GM19025 (cell line): ENCODE measurements at regions not wholly inside any gene's neighbourhood (a gene's known extent, or its start where the extent isn't known, plus 50 kb on each side); places are given as distances from the start of the nearest gene placed in this dataset.

ENCODE experiments used
- ATAC-seq: cut with Tn5 transposase; IDR thresholded peaks from one replicate; pipeline ENCODE4 v1.9.1; 2021; ENCODE audit warnings: mild to moderate bottlenecking, low read depth, moderate library complexity; ENCODE audit not compliant: unreplicated experiment

GRCh38 chr5:93279296-93279963 is 301.6 kb downstream of the NR2F1-AS1 start:
- ATAC-seq, result no peak

- ATAC-seq, result no peak
Observed at GRCh38 chr5:93278896-93279295, 302.1 kb downstream of the NR2F1-AS1 start.

GRCh38 chr5:93277051-93277450 is 304.0 kb downstream of the NR2F1-AS1 start:
- ATAC-seq, result no peak

GRCh38 chr5:93275376-93275775 is 305.6 kb downstream of the NR2F1-AS1 start:
- ATAC-seq, result no peak

- no peak for ATAC-seq
Observed at GRCh38 chr5:93274291-93274690, 306.7 kb downstream of the NR2F1-AS1 start.

GRCh38 chr5:93273176-93273575 is 307.8 kb downstream of the NR2F1-AS1 start:
- ATAC-seq, result no peak

- no peak for ATAC-seq
Observed at GRCh38 chr5:93272108-93272507, 308.9 kb downstream of the NR2F1-AS1 start.

- ATAC-seq, result no peak
Observed at GRCh38 chr5:93267736-93268135, 313.3 kb downstream of the NR2F1-AS1 start.

GRCh38 chr5:93267276-93267675 is 313.7 kb downstream of the NR2F1-AS1 start:
- no peak for ATAC-seq

- no peak for ATAC-seq
Observed at GRCh38 chr5:93257616-93258015, 323.4 kb downstream of the NR2F1-AS1 start.

- no peak for ATAC-seq
Observed at GRCh38 chr5:93255796-93256195, 325.2 kb downstream of the NR2F1-AS1 start.

- no peak for ATAC-seq
Observed at GRCh38 chr5:93252165-93252564, 328.9 kb downstream of the NR2F1-AS1 start.

- no peak for ATAC-seq
Observed at GRCh38 chr5:93251347-93251746, 329.7 kb downstream of the NR2F1-AS1 start.

GRCh38 chr5:93250424-93250823 is 330.6 kb downstream of the NR2F1-AS1 start:
- ATAC-seq, result no peak

- ATAC-seq, result no peak
Observed at GRCh38 chr5:93249651-93250289, 331.2 kb downstream of the NR2F1-AS1 start.

GRCh38 chr5:93247105-93247504 is 333.9 kb downstream of the NR2F1-AS1 start:
- ATAC-seq, result no peak

GRCh38 chr5:93246090-93246855 is 334.7 kb downstream of the NR2F1-AS1 start:
- no peak for ATAC-seq

GRCh38 chr5:93245226-93245625 is 335.8 kb downstream of the NR2F1-AS1 start:
- ATAC-seq, result no peak

GRCh38 chr5:93243481-93243880 is 337.5 kb downstream of the NR2F1-AS1 start:
- ATAC-seq, result no peak

GRCh38 chr5:93240228-93240834 is 340.7 kb downstream of the NR2F1-AS1 start:
- ATAC-seq, result no peak

GRCh38 chr5:93236807-93237421 is 344.1 kb downstream of the NR2F1-AS1 start:
- no peak for ATAC-seq
